ENCODE measurements at regions not wholly inside any gene's neighbourhood (a gene's known extent, or its start where the extent isn't known, plus 50 kb on each side); places are given as distances from the start of the nearest gene placed in this dataset.

DNA sequence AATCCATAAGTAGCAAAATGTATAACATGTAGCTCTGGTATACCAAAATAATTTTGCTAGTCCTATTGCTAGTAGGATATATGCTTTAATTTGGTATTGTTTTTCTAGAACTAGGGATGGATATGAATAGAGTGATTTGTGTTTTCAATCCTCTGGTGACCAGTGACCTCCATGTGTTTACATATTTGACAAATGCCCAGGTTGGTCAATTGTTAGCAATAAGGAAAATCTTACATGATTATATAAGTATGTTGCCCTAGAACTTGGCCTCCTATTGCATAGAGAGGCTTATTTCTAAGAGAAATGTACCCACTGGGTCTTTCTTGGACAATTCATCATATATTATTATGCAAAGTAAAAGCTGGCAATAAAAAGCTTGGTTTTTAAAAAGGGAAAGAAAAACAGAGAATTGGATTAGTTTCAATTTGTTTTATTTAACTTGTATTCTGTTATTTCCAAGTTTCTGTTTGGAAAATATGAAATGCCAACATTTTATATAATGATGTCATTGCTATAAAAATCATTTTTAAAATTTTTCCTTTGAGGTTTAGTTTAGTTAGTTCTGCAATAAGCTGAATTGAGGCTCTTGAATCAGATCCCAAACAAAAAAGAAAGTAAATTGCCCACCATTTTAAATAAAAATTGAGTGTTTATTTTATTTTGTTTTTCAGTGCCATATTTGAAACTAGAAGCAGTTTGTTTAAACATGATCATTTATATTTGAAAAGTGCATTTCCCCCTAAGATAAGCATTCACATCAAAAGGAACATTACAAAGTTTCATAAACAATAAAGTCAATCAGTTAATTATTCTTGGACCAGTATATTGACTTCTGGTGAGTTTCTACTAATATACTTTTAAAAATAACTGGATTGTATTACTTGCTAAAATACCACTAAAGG is 210.9 kb downstream of the ZC3H11B start:
- no peak overlapping the region for H3K4me3 ChIP-seq (ENCODE audit: low read length)
- Mint-ChIP-seq H3K27ac (no peak overlapping the region), H3K4me1 (no peaks in the 10 kb centered on the region), H3K27me3 (ENCODE audit: low read depth in 2 of 2) (no peaks in the 10 kb centered on the region), H3K4me3 (no peak overlapping the region), H3K9me3 (peaks cover 3 to 9% of the 10 kb centered on the region in 2 donors), H3K36me3 (peaks cover 8% of the 10 kb centered on the region)
- H3K4me1 ChIP-seq (ENCODE audit: control insufficient read depth, insufficient read depth, low read length), result no peaks in the 10 kb centered on the region
- no peak for DNase-seq
- no peaks in the 10 kb centered on the region for H3K27me3 ChIP-seq (ENCODE audit: control insufficient read depth, insufficient read depth, low read length)
- H3K9me3 ChIP-seq (ENCODE audit: control insufficient read depth, insufficient read depth, low read length), result no peaks in the 10 kb centered on the region
- intact Hi-C loops (cut with micrococcal nuclease), result no loop called here
- TF ChIP-seq, protein P1, sequence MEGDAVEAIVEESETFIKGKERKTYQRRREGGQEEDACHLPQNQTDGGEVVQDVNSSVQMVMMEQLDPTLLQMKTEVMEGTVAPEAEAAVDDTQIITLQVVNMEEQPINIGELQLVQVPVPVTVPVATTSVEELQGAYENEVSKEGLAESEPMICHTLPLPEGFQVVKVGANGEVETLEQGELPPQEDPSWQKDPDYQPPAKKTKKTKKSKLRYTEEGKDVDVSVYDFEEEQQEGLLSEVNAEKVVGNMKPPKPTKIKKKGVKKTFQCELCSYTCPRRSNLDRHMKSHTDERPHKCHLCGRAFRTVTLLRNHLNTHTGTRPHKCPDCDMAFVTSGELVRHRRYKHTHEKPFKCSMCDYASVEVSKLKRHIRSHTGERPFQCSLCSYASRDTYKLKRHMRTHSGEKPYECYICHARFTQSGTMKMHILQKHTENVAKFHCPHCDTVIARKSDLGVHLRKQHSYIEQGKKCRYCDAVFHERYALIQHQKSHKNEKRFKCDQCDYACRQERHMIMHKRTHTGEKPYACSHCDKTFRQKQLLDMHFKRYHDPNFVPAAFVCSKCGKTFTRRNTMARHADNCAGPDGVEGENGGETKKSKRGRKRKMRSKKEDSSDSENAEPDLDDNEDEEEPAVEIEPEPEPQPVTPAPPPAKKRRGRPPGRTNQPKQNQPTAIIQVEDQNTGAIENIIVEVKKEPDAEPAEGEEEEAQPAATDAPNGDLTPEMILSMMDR (IDR thresholded peaks at IDR 0.05), result no peak
- no peak for ATAC-seq
- H3K36me3 ChIP-seq (ENCODE audit: control insufficient read depth, insufficient read depth, low read length), result no peaks in the 10 kb centered on the region
- H3K27ac ChIP-seq (ENCODE audit: low read length), result no peak overlapping the region

DNA sequence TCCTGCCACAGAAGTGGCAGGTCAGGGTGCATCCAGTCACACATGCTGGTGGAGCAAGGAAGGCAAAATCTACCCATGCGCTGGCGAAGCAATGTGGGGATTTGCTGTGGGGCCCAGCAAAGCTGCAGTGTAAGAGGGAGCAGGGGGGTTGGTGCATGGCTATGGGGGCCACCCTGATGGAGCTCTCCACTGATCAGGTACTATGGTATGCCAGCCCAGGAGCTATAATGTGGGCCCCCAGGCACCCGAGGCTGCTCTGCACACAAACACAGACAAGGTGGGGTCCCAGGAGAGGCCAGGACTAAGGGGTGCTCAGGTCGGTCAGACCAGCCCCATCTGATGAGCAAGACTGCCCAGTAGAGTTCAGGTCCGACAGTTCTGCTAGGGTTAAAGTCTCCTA is 213.5 kb downstream of the ZC3H11B start:
- Histone ChIP-seq H3K4me3 (ENCODE audit: low read length) (no peak overlapping the region), H3K27me3 (ENCODE audit: control insufficient read depth, insufficient read depth, low read length) (no peaks in the 10 kb centered on the region), H3K36me3 (ENCODE audit: control insufficient read depth, insufficient read depth, low read length) (no peaks in the 10 kb centered on the region), H3K4me1 (ENCODE audit: control insufficient read depth, insufficient read depth, low read length) (no peaks in the 10 kb centered on the region), H3K9me3 (ENCODE audit: control insufficient read depth, insufficient read depth, low read length) (no peaks in the 10 kb centered on the region), H3K27ac (ENCODE audit: low read length) (no peak overlapping the region)
- ATAC-seq (no peak), DNase-seq (no peak)
- H3K27me3 Mint-ChIP-seq (ENCODE audit: low read depth in 2 of 2), result no peaks in the 10 kb centered on the region
- no peak overlapping the region for H3K4me3 Mint-ChIP-seq
- WGBS (ENCODE audit: insufficient coverage), result 86% methylated on average over 5 of the region's 5 CpGs
- TF ChIP-seq, protein P1 (IDR thresholded peaks at IDR 0.05), result no peak
- intact Hi-C loops (cut with micrococcal nuclease), result no loop called here
- H3K27ac Mint-ChIP-seq, result no peak overlapping the region
- peaks cover 8 to 13% of the 10 kb centered on the region in 2 donors for H3K9me3 Mint-ChIP-seq
- H3K36me3 Mint-ChIP-seq, result peaks cover 8% of the 10 kb centered on the region
- H3K4me1 Mint-ChIP-seq, result no peaks in the 10 kb centered on the region

GRCh38 chr1:219398815-219399396 is 214.0 kb downstream of the ZC3H11B start:
- H3K27ac ChIP-seq (ENCODE audit: low read length), result no peak overlapping the region
- no peak overlapping the region for H3K4me3 ChIP-seq (ENCODE audit: low read length)
- no peaks in the 10 kb centered on the region for H3K4me1 ChIP-seq (ENCODE audit: control insufficient read depth, insufficient read depth, low read length)
- WGBS (ENCODE audit: insufficient coverage), result 88% methylated on average over 2 of the region's 2 CpGs
- TF ChIP-seq, protein P1 (IDR thresholded peaks at IDR 0.05), result no peak
- no peaks in the 10 kb centered on the region for H3K27me3 ChIP-seq (ENCODE audit: control insufficient read depth, insufficient read depth, low read length)
- Mint-ChIP-seq H3K9me3 (peaks cover 8 to 13% of the 10 kb centered on the region in 2 donors), H3K36me3 (peaks cover 8% of the 10 kb centered on the region), H3K27ac (no peak overlapping the region), H3K4me1 (no peaks in the 10 kb centered on the region), H3K4me3 (no peak overlapping the region), H3K27me3 (ENCODE audit: low read depth in 2 of 2) (no peaks in the 10 kb centered on the region)
- H3K36me3 ChIP-seq (ENCODE audit: control insufficient read depth, insufficient read depth, low read length), result no peaks in the 10 kb centered on the region
- ATAC-seq (no peak), DNase-seq (no peak)
- intact Hi-C loops (cut with micrococcal nuclease), result no loop called here
- no peaks in the 10 kb centered on the region for H3K9me3 ChIP-seq (ENCODE audit: control insufficient read depth, insufficient read depth, low read length)

All from natural killer cell (primary cell).